Neural progenitor cell (in vitro differentiated cells): ENCODE measurements at regions not wholly inside any gene's neighbourhood (a gene's known extent, or its start where the extent isn't known, plus 50 kb on each side); places are given as distances from the start of the nearest gene placed in this dataset.
"Not testable (repeated sequence)": the region's sequence is repeated elsewhere in the genome, so short reads cannot be mapped to it uniquely, and the experiment has no call there.

Experiments used
- CTCF ChIP-seq: fragments of 200-600 bp; sonication (generic); IDR thresholded peaks from 2 replicates; pipeline ENCODE4 v1.5.1; 2017; ENCODE audit warnings: antibody characterized with exemption, mild to moderate bottlenecking
- EZH2 ChIP-seq: fragments of 200-600 bp; sonication (generic); IDR thresholded peaks from 2 replicates; pipeline ENCODE4 v1.6.1; 2017; ENCODE audit warnings: antibody characterized with exemption, mild to moderate bottlenecking, moderate library complexity
- EZH2phosphoT487 ChIP-seq: fragments of 200-600 bp; sonication (generic); IDR thresholded peaks from 2 replicates; pipeline ENCODE4 v1.6.1; 2017; ENCODE audit warnings: antibody characterized with exemption

GRCh38 chr11:37301405-37301804 lies 703.4 kb upstream of the RAG2 start:
- TF ChIP-seq CTCF, EZH2phosphoT487, EZH2: not testable (repeated sequence)
